Pancreas (tissue), 10 donors: ENCODE measurements at regions not wholly inside any gene's neighbourhood (a gene's known extent, or its start where the extent isn't known, plus 50 kb on each side); places are given as distances from the start of the nearest gene placed in this dataset.
"Not testable (repeated sequence)": the region's sequence is repeated elsewhere in the genome, so short reads cannot be mapped to it uniquely, and the experiment has no call there.

Source experiments
- ATAC-seq, 4 donors: fragments of 200-7000 bp; cut with Tn5 transposase; one replicate each; pipeline versions ENCODE4 v1.8.0 to v1.9.1; 2020; ENCODE audit warnings: mild to moderate bottlenecking in 4 of 4, moderate library complexity in 4 of 4
- DNase-seq, 6 donors: peaks; one replicate each; pipeline ENCODE4 v3.0.0-alpha.2; 2020
- FAIRE-seq: peaks from 2 replicates; lab custom pipeline; 2012; peaks lifted over from hg19 to GRCh38; lab: Jason Lieb, UNC
- H3K27ac ChIP-seq, 4 donors: fragments of 200-600 bp; sonication (generic); 1 replicate in 3 of 4; 2 replicates in 1 of 4; pipeline versions ENCODE4 v1.5.0 to v1.8.0; 2020
- H3K27me3 ChIP-seq, 4 donors: fragments of 200-600 bp; one replicate each; pipeline ENCODE4 v1.8.0; 2021
- H3K36me3 ChIP-seq, 3 donors: fragments of 200-600 bp; sonication (generic) in 1 of 3; one replicate each; pipeline versions ENCODE4 v1.5.0 to v1.8.0; 2020 to 2021
- H3K4me1 ChIP-seq, 3 donors: fragments of 200-600 bp; one replicate each; pipeline ENCODE4 v1.8.0; 2021
- H3K4me3 ChIP-seq, 4 donors: fragments of 200-600 bp; sonication (generic) in 2 of 4; one replicate each; pipeline versions ENCODE4 v1.5.0 to v1.8.0; 2020 to 2021
- H3K9me3 ChIP-seq, 4 donors: fragments of 200-600 bp; one replicate each; pipeline ENCODE4 v1.8.0; 2021
- CTCF ChIP-seq, 4 donors: fragments of 200-600 bp; sonication (generic) in 3 of 4; IDR thresholded peaks; one replicate each; pipeline versions ENCODE4 v1.5.0 to v1.8.0; 2021; ENCODE audit warnings: antibody characterized with exemption in 4 of 4
- WGBS, 2 donors: extraction: QIAGEN DNeasy Blood & Tissue Kit; methylation state at CpG; one replicate each; pipeline ENCODE4 v1.1.7; 2013; 5-methylcytosine and 5-hydroxymethylcytosine counted together
- intact Hi-C, 3 donors: fragments of 100-400 bp; cut with DNase I; formaldehyde crosslinking; loops; one replicate each; pipeline versions ENCODE4 v1.11.1 to v1.14.2; 2022
- donor health status: healthy with polysubstance abuse.
- donor health status: DM: no; HTN: no; CAD: no; lungs with moderate emphysema.
- donor health status: DM: no; HTN: no; CAD: no.
- donor health status: control.
- donor health status: control.
- donor health status: Bipolar disorder and iron deficiency.
- donor health status: DM: yes; HTN: yes; CAD: no.
- donor health status: DM: no; HTN: no; CAD: no.
- donor health status: DM: no; HTN: no; CAD: no.
- donor health status: DM: yes; HTN: yes; CAD: no.

- H3K36me3 ChIP-seq: no peaks in the 10 kb centered on the region
- intact Hi-C loops: no loop called here
- H3K4me3 ChIP-seq: no peak overlapping the region
- ATAC-seq (no peak), DNase-seq (no peak), FAIRE-seq (no peak)
- no peaks in the 10 kb centered on the region for H3K27me3 ChIP-seq
- no peaks in the 10 kb centered on the region for H3K9me3 ChIP-seq
- H3K4me1 ChIP-seq: no peaks in the 10 kb centered on the region
- no peak for TF ChIP-seq CTCF (IDR thresholded peaks at IDR 0.05)
- 72 to 81% methylated on average over 6 of the region's 6 CpGs for WGBS, 2 donors
- H3K27ac ChIP-seq: no peak overlapping the region
These were observed 1943.2 kb upstream of the DEFB115 start for GRCh38 chr20:29314294-29314693.

GRCh38 chr20:29318871-29319461 lies 1938.5 kb upstream of the DEFB115 start:
- peak in 1 of 6 donors; percentile 62 for DNase-seq
- no peak for FAIRE-seq
- Histone ChIP-seq H3K36me3 (no peaks in the 10 kb centered on the region), H3K27me3 (no peaks in the 10 kb centered on the region), H3K9me3 (no peaks in the 10 kb centered on the region), H3K27ac (no peak overlapping the region), H3K4me1 (no peaks in the 10 kb centered on the region), H3K4me3 (no peak overlapping the region)
- intact Hi-C loops: no loop called here
- ATAC-seq: no peak
- TF ChIP-seq CTCF (IDR thresholded peaks at IDR 0.05): no peak
- 37 to 69% methylated on average over 37 of the region's 37 CpGs for WGBS, 2 donors

GRCh38 chr20:29319725-29320124 lies 1937.7 kb upstream of the DEFB115 start:
- DNase-seq: peak in 1 of 6 donors; percentile 52
- intact Hi-C loops: no loop called here
- H3K27ac ChIP-seq: no peak overlapping the region
- TF ChIP-seq CTCF (IDR thresholded peaks at IDR 0.05): no peak
- 28 to 58% methylated on average over 20 to 23 of the region's 23 CpGs for WGBS, 2 donors
- ATAC-seq: no peak
- no peaks in the 10 kb centered on the region for H3K9me3 ChIP-seq
- no peak overlapping the region for H3K4me3 ChIP-seq
- H3K36me3 ChIP-seq: no peaks in the 10 kb centered on the region
- FAIRE-seq: no peak
- H3K4me1 ChIP-seq: no peaks in the 10 kb centered on the region
- H3K27me3 ChIP-seq: no peaks in the 10 kb centered on the region

- H3K4me3 ChIP-seq, H3K27ac ChIP-seq, H3K36me3 ChIP-seq, ATAC-seq, H3K9me3 ChIP-seq, FAIRE-seq, H3K27me3 ChIP-seq, intact Hi-C loops, H3K4me1 ChIP-seq, DNase-seq: not testable (repeated sequence)
- 22 to 44% methylated on average over 35 of the region's 35 CpGs for WGBS, 2 donors
These were observed 1937.1 kb upstream of the DEFB115 start for GRCh38 chr20:29320216-29320949.

- H3K9me3 ChIP-seq, ATAC-seq, intact Hi-C loops, FAIRE-seq, H3K4me3 ChIP-seq, H3K27ac ChIP-seq, H3K4me1 ChIP-seq, H3K27me3 ChIP-seq, H3K36me3 ChIP-seq: not testable (repeated sequence)
- WGBS, 2 donors: 38 to 77% methylated on average over 37 of the region's 37 CpGs
- peak in 1 of 6 donors; percentile 38 for DNase-seq
These were observed 1933.6 kb upstream of the DEFB115 start for GRCh38 chr20:29323631-29324515.

GRCh38 chr20:29324516-29325303 lies 1932.8 kb upstream of the DEFB115 start:
- intact Hi-C loops, H3K4me1 ChIP-seq, H3K9me3 ChIP-seq, ATAC-seq, H3K36me3 ChIP-seq, H3K27me3 ChIP-seq, H3K4me3 ChIP-seq, H3K27ac ChIP-seq, FAIRE-seq: not testable (repeated sequence)
- DNase-seq: peak in 1 of 6 donors; percentile 55
- 36 to 72% methylated on average over 32 to 34 of the region's 34 CpGs for whole genome bisulfite sequencing, 2 donors
